ENCODE measurements at regions not wholly inside any gene's neighbourhood (a gene's known extent, or its start where the extent isn't known, plus 50 kb on each side); places are given as distances from the start of the nearest gene placed in this dataset.
A peak's percentile ranks its signal among the peaks of the same experiment; 100 is the strongest.

GRCh38 chr22:44584256-44584902 lies 86.3 kb upstream of the RTL6 start:
- no peak for TF ChIP-seq CTCF (IDR thresholded peaks at IDR 0.05)
- ATAC-seq (peak in 2 of 8 donors; percentile 14 to 37), DNase-seq (no peak)
- H3K36me3 ChIP-seq: no peaks in the 10 kb centered on the region
- peaks cover 0 to 2% (median 0%) of the 10 kb centered on the region in 11 donors for H3K9me3 ChIP-seq
- H3K27ac ChIP-seq: no peak overlapping the region
- H3K4me1 ChIP-seq: no peaks in the 10 kb centered on the region
- WGBS, 2 donors: 79 to 83% methylated on average over 7 of the region's 7 CpGs
- H3K4me3 ChIP-seq: no peak overlapping the region
- peaks cover 0 to 16% (median 6%) of the 10 kb centered on the region in 7 donors for H3K27me3 ChIP-seq
- intact Hi-C loops (cut with DNase I): no loop called here

- intact Hi-C loops (cut with DNase I): no loop called here
- Histone ChIP-seq H3K27ac (no peak overlapping the region), H3K4me3 (no peak overlapping the region), H3K36me3 (no peaks in the 10 kb centered on the region), H3K4me1 (no peaks in the 10 kb centered on the region), H3K9me3 (no peaks in the 10 kb centered on the region), H3K27me3 (peaks cover 0 to 16% (median 6%) of the 10 kb centered on the region in 7 donors)
- no peak for TF ChIP-seq CTCF (IDR thresholded peaks at IDR 0.05)
- WGBS, 2 donors: 67 to 75% methylated on average over 10 to 12 of the region's 12 CpGs
- ATAC-seq: peak in 1 of 8 donors; percentile 45
- DNase-seq: no peak
Measured at GRCh38 chr22:44583854-44584253, 85.8 kb upstream of the RTL6 start.

- DNase-seq (no peak), ATAC-seq (no peak)
- no peak for TF ChIP-seq CTCF (IDR thresholded peaks at IDR 0.05)
- Histone ChIP-seq H3K4me1 (no peaks in the 10 kb centered on the region), H3K9me3 (no peaks in the 10 kb centered on the region), H3K4me3 (no peak overlapping the region), H3K36me3 (no peaks in the 10 kb centered on the region), H3K27ac (no peak overlapping the region), H3K27me3 (peaks cover 0 to 16% (median 6%) of the 10 kb centered on the region in 7 donors)
- WGBS, 2 donors: 40 to 65% methylated on average over 15 of the region's 15 CpGs
- intact Hi-C loops (cut with DNase I): no loop called here
Measured at GRCh38 chr22:44583061-44583760, 85.2 kb upstream of the RTL6 start.

GRCh38 chr22:44582016-44582415 lies 84.0 kb upstream of the RTL6 start:
- WGBS, 2 donors: 89 to 90% methylated on average over 10 of the region's 10 CpGs
- no peak for DNase-seq
- H3K4me1 ChIP-seq: no peaks in the 10 kb centered on the region
- no peak overlapping the region for H3K27ac ChIP-seq
- ATAC-seq: no peak
- H3K9me3 ChIP-seq: no peaks in the 10 kb centered on the region
- no peak for TF ChIP-seq CTCF (IDR thresholded peaks at IDR 0.05)
- H3K27me3 ChIP-seq: peaks cover 0 to 16% (median 6%) of the 10 kb centered on the region in 7 donors
- intact Hi-C loops (cut with DNase I): no loop called here
- H3K36me3 ChIP-seq: no peaks in the 10 kb centered on the region
- no peak overlapping the region for H3K4me3 ChIP-seq
